HuH-7.5 (cell line): ENCODE measurements at regions not wholly inside any gene's neighbourhood (a gene's known extent, or its start where the extent isn't known, plus 50 kb on each side); places are given as distances from the start of the nearest gene placed in this dataset.
A peak's percentile ranks its signal among the peaks of the same experiment; 100 is the strongest.

Experiments used
- DNase-seq: peaks from one replicate; pipeline ENCODE4 v3.0.0; 2011; ENCODE audit warnings: low spot score

DNA sequence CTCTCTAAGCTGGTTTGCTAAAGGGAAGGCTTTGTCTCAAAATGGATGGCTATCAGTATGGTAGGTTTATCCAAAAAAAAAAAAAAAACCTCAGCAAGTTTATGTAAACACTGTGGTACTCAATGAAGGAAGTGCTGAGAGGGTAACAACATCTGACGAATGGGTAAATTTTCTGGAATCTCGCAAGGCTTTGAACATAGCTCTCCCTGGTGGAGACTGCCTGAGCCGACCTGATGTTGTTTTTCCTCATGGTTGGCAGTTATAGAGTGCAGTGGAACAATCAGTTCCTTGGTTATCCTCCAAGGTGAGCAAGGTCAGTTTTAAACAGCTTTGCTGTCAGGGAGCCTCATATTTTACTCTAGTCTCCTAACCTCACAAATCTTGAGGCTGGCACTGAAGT is 94.6 kb downstream of the ZPLD1 start:
- DNase-seq = no peak

DNA sequence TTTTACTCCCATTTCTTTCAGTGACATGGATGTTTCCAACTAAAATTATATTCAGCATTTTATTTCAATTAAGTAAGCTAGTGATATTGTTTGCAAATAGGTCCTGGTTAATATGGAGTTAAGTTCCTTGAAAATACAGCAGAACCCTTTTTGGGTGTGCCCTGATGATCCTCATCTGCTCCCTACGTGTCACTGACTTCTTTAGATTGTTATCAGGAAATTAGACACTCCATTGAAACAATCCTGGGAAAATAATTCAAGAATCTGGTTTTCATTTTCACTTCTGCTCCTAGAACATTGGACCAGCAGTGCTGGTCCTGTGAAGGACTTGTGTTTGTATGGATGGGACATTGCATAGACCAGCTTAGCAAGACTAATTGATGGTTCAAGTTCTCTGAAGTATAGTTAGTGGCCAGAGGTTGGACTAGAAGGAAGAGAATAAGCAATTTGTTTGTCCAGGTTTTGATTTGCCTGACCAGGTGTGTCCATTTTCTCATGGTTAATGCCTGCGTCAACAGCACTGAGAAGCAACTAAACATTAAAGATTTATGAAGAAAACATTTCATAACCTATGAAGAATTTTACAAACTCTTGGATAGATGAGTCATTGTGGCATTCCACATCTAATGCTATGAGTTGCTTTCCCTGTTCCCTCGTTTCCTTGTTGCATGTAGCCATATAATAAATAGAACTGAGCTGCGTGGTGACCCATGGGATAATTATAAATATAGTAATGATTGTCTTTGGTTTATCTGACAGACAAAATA is 95.8 kb downstream of the ZPLD1 start:
- DNase-seq = no peak

- DNase-seq = no peak
These were observed 96.9 kb downstream of the ZPLD1 start for GRCh38 chr3:102531686-102532085.

- no peak for DNase-seq
These were observed 98.1 kb downstream of the ZPLD1 start for GRCh38 chr3:102532901-102533300.

GRCh38 chr3:102533784-102534183 is 99.0 kb downstream of the ZPLD1 start:
- DNase-seq = no peak

GRCh38 chr3:102536456-102536855 is 101.6 kb downstream of the ZPLD1 start:
- peak; percentile 18 for DNase-seq

DNA sequence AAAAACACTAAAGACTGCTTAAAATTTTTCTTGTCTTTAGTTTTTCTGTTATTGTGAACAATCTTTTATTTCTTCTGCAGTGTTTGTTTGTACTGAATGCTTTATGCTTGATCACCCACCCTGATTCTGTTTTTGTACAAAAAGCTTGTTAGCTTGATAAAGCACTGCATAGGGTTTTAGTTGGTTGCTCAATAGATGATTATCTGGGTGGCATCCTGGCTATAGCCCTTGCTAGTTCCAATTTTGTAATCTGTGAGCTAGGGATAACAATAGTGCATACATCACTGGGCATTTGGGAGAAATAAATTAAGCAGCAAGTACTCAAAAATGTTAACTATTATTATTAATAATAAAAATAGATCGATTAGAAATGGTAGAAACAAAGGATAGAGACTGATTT is 102.3 kb downstream of the ZPLD1 start:
- DNase-seq = no peak

GRCh38 chr3:102544741-102545140 is 109.9 kb downstream of the ZPLD1 start:
- DNase-seq = no peak

DNA sequence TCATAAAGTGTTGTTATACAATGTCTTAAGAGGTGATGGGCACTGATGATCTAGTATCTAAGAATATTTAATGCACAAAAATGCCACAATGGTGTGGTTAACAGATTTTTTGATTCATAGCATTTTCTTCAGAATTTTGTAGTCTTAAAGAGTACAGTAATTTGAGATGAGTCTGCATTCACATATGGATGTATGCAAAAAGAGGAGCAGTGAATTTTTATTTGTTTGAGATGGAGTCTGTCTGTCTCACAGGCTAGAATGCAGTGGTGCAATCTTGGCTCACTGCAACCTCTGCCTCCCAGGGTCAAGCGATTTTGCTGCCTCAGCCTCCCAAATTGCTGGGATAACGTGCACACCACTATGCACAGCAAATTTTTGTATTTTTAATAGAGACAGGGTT is 110.5 kb downstream of the ZPLD1 start:
- no peak for DNase-seq

DNA sequence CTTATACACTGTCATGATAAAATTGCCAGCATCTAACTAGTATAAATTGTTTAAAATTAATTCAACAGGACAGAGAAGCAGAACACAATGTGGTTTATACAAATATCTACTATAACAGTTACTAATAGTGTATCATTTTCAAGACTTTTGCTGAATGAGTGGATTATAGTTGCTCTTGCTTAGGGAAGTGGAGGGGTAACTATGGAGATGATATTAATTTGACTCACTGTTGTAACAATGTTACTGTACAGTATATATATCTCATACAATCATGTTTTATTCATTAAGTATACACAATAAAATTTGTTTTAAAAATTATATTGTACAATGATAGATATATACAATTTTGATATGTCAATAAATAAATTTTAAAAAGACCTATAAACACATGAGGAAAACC is 119.1 kb downstream of the ZPLD1 start:
- DNase-seq = no peak

DNA sequence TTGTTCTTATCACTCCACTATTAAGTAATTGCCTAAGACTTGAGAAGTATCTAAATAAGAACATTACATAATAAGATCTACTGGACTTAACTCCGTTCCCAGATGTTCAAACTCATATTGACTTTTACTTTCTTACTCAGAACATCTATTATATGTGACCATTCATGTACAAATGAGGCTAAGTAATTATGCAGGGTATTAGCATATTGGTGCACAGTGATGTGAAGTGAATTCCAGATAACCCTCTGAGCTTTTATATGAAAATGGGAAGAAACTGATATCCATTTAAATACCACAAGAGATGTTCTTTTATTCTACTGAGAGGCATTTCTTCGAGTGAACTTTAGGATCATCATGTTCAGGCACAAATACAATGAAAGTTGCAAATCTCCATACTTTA is 135.7 kb downstream of the ZPLD1 start:
- no peak for DNase-seq

DNA sequence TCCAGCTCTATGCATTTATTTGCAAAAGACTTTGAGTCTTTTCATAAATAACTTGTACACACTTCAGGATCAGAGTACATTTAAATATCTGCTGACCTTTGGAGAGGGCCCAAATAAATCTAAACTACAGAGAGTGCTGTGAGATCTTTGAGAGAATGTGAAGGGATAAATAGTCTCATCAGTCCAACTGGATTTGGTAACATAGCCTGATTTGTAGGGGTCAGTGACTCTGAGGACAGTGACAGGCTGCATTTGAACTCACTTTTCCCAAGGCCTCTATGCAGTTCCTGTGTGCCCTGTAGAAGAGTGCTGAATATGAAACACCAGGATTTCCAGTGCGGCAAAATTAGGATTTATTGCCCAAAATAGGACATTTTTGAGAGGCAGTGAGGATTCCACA is 136.2 kb downstream of the ZPLD1 start:
- no peak for DNase-seq

GRCh38 chr3:102571720-102572384 is 137.0 kb downstream of the ZPLD1 start:
- no peak for DNase-seq

- DNase-seq = no peak
These were observed 138.7 kb downstream of the ZPLD1 start for GRCh38 chr3:102573483-102574028.

- DNase-seq = no peak
These were observed 139.5 kb downstream of the ZPLD1 start for GRCh38 chr3:102574355-102574754.

GRCh38 chr3:102576651-102577050 is 141.8 kb downstream of the ZPLD1 start:
- DNase-seq = no peak

GRCh38 chr3:102577082-102577789 is 142.4 kb downstream of the ZPLD1 start:
- no peak for DNase-seq

GRCh38 chr3:102580760-102581159 is 145.9 kb downstream of the ZPLD1 start:
- DNase-seq = no peak

GRCh38 chr3:102586485-102586884 is 151.7 kb downstream of the ZPLD1 start:
- no peak for DNase-seq

DNA sequence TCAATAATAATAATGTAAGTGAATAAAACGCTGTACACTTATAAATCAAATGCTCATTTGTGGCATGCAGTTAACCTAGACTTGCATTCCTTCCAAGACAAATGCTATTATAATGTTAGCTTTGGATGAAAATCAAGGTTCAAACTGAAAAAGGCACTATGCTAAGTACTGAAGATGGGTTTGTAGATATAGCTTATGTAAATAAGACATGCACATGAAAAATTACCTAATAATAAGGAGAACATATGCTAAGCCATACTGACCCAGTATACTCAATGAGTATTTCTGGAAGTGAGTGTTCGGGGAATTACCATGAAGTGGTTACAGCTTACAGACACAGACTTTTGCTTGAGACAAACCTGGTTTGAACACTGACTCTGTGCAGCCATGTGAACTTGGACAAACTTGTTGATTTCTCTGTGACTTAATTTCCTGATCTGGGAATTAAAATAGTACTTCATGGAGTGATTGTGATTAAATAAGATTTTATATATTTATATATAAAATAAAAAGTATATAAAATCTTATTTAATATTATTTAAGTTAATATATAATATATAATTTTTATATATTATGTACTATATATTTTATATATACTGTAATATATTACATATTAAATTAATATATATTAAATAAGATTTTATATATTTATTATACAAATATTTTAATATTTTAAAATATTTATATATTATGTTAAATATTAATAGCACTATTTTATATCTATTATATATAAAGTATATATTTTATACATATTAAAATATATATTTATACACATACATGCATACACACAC is 159.2 kb downstream of the ZPLD1 start:
- DNase-seq = no peak

DNA sequence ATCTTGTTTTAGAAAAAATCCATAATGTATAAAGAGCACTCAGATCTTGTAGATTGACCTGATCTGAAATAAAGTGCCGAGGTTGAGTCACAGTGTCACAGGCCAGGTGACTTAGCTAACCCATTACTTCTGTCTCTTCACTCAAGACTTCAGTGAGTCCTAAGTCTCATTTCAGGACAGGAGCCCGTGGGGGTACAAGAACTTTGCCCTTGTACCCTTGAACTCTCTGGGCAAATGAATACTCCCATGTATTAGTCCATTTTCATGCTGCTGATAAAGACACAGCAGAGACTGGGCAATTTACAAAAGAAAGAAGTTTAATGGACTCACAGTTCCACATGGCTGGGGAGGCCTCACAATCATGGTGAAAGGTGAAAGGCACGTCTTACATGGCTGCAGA is 160.2 kb downstream of the ZPLD1 start:
- no peak for DNase-seq
